ENCODE measurements at regions not wholly inside any gene's neighbourhood (a gene's known extent, or its start where the extent isn't known, plus 50 kb on each side); places are given as distances from the start of the nearest gene placed in this dataset.

DNA sequence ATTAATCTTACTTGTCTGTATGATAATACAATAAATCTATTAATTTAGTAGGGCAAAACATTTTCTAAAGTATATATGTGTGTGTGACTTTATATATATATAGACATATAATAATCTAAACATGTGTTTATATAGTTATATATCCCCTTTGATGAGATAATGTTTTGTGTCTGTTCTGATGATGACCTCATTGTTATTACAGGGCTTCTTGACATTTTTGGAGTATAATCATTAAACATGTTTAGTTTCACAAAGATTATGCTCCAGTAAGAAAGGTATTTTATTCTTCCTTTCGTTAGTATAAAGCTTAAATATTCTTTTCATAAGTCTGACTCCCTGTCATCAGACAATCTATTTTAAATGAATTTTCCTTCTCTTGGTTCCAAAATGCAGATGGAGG is 62.3 kb upstream of the CABCOCO1 start:
- Histone ChIP-seq H3K4me2 (ENCODE audit: low read depth, low read length, poor library complexity, severe bottlenecking) (no peak overlapping the region), H4K20me1 (ENCODE audit: low read depth, low read length) (no peaks in the 10 kb centered on the region), H3K4me3 (ENCODE audit: insufficient read depth, low read length, poor library complexity, severe bottlenecking) (no peak overlapping the region), H3K36me3 (ENCODE audit: low read length) (no peaks in the 10 kb centered on the region), H3K9me3 (ENCODE audit: insufficient read depth, low read length) (no peaks in the 10 kb centered on the region), H3F3A (ENCODE audit: insufficient read depth) (no peaks in the 10 kb centered on the region), H3K9ac (ENCODE audit: low read length) (no peak overlapping the region), H3K27me3 (ENCODE audit: low read length) (no peaks in the 10 kb centered on the region), H2AFZ (ENCODE audit: low read depth, low read length, severe bottlenecking) (no peak overlapping the region), H3K9me2 (replicated peaks; ENCODE audit: insufficient read depth, low read length) (no peaks in the 10 kb centered on the region), H3K79me2 (ENCODE audit: insufficient read depth, low read length) (no peaks in the 10 kb centered on the region), H3K27ac (ENCODE audit: low read depth, low read length) (no peak overlapping the region)
- TF ChIP-seq CTCF (IDR thresholded peaks at IDR 0.05; ENCODE audit: insufficient read depth, low read length, poor library complexity, severe bottlenecking) (no peak), EZH2phosphoT487 (conservative IDR thresholded peaks at IDR 0.05; ENCODE audit: low read length) (no peak)

- no peaks in the 10 kb centered on the region for H3K79me2 ChIP-seq (ENCODE audit: insufficient read depth, low read length)
- no peak overlapping the region for H3K4me2 ChIP-seq (ENCODE audit: low read depth, low read length, poor library complexity, severe bottlenecking)
- no peaks in the 10 kb centered on the region for H3K36me3 ChIP-seq (ENCODE audit: low read length)
- H3K9me3 ChIP-seq (ENCODE audit: insufficient read depth, low read length) = no peaks in the 10 kb centered on the region
- no peaks in the 10 kb centered on the region for H3F3A ChIP-seq (ENCODE audit: insufficient read depth)
- H2AFZ ChIP-seq (ENCODE audit: low read depth, low read length, severe bottlenecking) = no peak overlapping the region
- no peak overlapping the region for H3K4me3 ChIP-seq (ENCODE audit: insufficient read depth, low read length, poor library complexity, severe bottlenecking)
- H3K9me2 ChIP-seq (replicated peaks; ENCODE audit: insufficient read depth, low read length) = no peaks in the 10 kb centered on the region
- H4K20me1 ChIP-seq (ENCODE audit: low read depth, low read length) = no peaks in the 10 kb centered on the region
- no peak for TF ChIP-seq CTCF (IDR thresholded peaks at IDR 0.05; ENCODE audit: insufficient read depth, low read length, poor library complexity, severe bottlenecking)
- TF ChIP-seq EZH2phosphoT487 (conservative IDR thresholded peaks at IDR 0.05; ENCODE audit: low read length) = no peak
- no peak overlapping the region for H3K27ac ChIP-seq (ENCODE audit: low read depth, low read length)
- H3K9ac ChIP-seq (ENCODE audit: low read length) = no peak overlapping the region
- H3K27me3 ChIP-seq (ENCODE audit: low read length) = no peaks in the 10 kb centered on the region
These were observed 68.3 kb upstream of the CABCOCO1 start for GRCh38 chr10:61594430-61594829.

DNA sequence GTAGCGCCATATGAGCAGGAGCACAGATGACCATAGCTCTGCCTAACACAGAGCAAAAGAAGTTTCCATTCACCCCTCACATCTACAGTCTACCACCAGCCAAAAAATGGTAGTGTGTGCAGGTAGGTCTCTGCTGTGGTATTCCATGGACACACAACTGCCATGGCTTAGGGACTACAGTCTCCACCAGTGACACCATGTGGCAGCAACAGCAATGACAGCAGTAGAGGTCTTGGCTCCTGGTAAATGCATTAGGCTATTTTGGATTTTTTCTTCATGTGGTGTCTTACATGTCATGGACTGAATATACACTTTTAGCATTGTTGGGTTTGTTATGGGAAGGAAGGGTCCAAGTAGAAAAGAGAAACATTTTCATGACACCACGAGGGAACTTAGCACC is 70.1 kb upstream of the CABCOCO1 start:
- Histone ChIP-seq H3K9ac (ENCODE audit: low read length) (no peak overlapping the region), H2AFZ (ENCODE audit: low read depth, low read length, severe bottlenecking) (no peak overlapping the region), H3K27ac (ENCODE audit: low read depth, low read length) (no peak overlapping the region), H3K9me3 (ENCODE audit: insufficient read depth, low read length) (no peaks in the 10 kb centered on the region), H3K4me3 (ENCODE audit: insufficient read depth, low read length, poor library complexity, severe bottlenecking) (no peak overlapping the region), H3K79me2 (ENCODE audit: insufficient read depth, low read length) (no peaks in the 10 kb centered on the region), H3K27me3 (ENCODE audit: low read length) (no peaks in the 10 kb centered on the region), H3K9me2 (replicated peaks; ENCODE audit: insufficient read depth, low read length) (no peaks in the 10 kb centered on the region), H3F3A (ENCODE audit: insufficient read depth) (no peaks in the 10 kb centered on the region), H3K36me3 (ENCODE audit: low read length) (no peaks in the 10 kb centered on the region), H4K20me1 (ENCODE audit: low read depth, low read length) (no peaks in the 10 kb centered on the region), H3K4me2 (ENCODE audit: low read depth, low read length, poor library complexity, severe bottlenecking) (no peak overlapping the region)
- TF ChIP-seq EZH2phosphoT487 (conservative IDR thresholded peaks at IDR 0.05; ENCODE audit: low read length) = no peak
- TF ChIP-seq CTCF (IDR thresholded peaks at IDR 0.05; ENCODE audit: insufficient read depth, low read length, poor library complexity, severe bottlenecking) = no peak

Data from SU-DHL-6 (cell line).